ENCODE measurements at regions not wholly inside any gene's neighbourhood (a gene's known extent, or its start where the extent isn't known, plus 50 kb on each side); places are given as distances from the start of the nearest gene placed in this dataset.

DNA sequence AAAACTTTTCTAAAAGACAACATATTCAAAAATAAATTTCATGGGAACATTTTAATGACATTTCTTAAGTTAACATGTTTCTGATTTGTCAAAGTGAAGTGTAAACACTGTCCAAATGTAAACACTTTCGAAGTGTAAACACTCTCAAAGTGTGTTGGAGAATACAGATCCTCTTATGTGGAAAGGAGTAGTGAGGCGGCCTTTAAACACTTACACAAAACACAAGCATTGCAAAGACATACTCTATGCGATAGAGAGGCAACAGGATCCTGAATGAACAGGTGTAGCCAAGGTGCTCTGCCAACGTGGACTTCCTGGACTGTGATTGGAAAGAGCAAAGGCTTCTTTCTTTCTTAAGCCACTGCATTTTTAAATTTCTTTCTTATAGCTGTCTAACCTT lies 62.7 kb upstream of the PGM2 start:
- CTCF ChIA-PET: interaction anchor here (1.3 kb wide), 1 partner anchor 10 kb away, joined by 4 read pairs; no protein-coding TSS in a partner anchor
- POLR2A ChIA-PET: no interaction called here
- TF ChIP-seq, protein P1, sequence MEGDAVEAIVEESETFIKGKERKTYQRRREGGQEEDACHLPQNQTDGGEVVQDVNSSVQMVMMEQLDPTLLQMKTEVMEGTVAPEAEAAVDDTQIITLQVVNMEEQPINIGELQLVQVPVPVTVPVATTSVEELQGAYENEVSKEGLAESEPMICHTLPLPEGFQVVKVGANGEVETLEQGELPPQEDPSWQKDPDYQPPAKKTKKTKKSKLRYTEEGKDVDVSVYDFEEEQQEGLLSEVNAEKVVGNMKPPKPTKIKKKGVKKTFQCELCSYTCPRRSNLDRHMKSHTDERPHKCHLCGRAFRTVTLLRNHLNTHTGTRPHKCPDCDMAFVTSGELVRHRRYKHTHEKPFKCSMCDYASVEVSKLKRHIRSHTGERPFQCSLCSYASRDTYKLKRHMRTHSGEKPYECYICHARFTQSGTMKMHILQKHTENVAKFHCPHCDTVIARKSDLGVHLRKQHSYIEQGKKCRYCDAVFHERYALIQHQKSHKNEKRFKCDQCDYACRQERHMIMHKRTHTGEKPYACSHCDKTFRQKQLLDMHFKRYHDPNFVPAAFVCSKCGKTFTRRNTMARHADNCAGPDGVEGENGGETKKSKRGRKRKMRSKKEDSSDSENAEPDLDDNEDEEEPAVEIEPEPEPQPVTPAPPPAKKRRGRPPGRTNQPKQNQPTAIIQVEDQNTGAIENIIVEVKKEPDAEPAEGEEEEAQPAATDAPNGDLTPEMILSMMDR (IDR thresholded peaks at IDR 0.05; ENCODE audit: control extremely low read depth, extremely low read depth, low read depth, missing control alignments): no peak
- DNase-seq (ENCODE audit: extremely low spot score): no peak

DNA sequence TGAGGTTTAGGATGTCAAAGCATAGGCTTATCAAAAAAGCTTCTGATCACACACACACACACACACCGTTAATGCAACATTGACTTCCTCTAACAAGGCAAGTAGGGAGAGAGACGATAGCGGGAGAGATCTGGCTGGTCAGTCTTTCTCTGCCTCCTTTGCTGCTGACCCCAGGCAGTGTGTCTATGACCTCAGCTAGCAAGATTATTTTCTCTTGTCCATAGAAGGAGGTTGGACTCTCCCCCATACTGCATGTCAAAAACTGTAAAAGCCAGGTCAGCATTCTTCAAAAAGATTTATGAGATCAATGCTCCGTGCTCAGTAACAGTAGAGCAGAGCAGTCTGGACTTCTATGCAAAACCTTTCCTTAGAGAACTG lies 63.5 kb upstream of the PGM2 start:
- TF ChIP-seq, protein P1 (IDR thresholded peaks at IDR 0.05; ENCODE audit: control extremely low read depth, extremely low read depth, low read depth, missing control alignments): no peak
- POLR2A ChIA-PET: no interaction called here
- CTCF ChIA-PET: interaction anchor here (1.3 kb wide), 1 partner anchor 9 kb away, joined by 4 read pairs; no protein-coding TSS in a partner anchor
- no peak for DNase-seq (ENCODE audit: extremely low spot score)

DNA sequence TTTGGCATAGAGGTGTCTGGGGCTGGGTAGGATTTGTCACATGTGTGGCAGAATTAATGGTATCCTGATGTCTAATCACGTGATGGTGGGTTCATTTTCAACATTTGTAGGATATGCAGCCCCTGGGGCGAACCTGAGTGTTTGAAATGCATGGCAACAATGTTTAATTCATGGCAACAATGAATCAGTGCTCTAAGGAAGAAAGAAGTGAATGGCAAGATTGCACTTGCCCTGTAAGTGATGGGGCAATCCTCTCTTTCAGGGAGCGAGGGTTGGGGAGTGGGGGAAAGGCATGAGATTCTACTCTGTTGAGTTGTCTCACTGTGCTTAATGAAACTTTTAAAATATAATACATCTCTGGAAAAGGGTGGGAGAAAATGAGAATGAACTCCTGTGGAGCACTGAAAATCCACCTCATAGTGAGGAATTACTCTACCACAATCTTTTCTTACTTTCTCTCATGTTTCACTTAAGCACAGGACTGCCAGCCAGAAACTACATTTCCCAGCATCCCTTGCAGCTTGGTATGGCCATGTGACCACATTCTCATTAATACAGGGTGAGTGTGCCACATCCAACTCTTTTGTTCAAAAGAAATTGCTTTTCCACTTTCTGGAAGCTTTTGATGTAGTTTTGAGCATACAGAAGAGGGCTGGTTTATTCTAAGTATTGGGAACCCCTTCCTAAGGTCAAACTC lies 64.0 kb upstream of the PGM2 start:
- no peak for DNase-seq (ENCODE audit: extremely low spot score)
- TF ChIP-seq, protein P1 (IDR thresholded peaks at IDR 0.05; ENCODE audit: control extremely low read depth, extremely low read depth, low read depth, missing control alignments): no peak
- CTCF ChIA-PET: interaction anchor here (1.3 kb wide), 1 partner anchor 8 kb away, joined by 4 read pairs; no protein-coding TSS in a partner anchor
- POLR2A ChIA-PET: no interaction called here

DNA sequence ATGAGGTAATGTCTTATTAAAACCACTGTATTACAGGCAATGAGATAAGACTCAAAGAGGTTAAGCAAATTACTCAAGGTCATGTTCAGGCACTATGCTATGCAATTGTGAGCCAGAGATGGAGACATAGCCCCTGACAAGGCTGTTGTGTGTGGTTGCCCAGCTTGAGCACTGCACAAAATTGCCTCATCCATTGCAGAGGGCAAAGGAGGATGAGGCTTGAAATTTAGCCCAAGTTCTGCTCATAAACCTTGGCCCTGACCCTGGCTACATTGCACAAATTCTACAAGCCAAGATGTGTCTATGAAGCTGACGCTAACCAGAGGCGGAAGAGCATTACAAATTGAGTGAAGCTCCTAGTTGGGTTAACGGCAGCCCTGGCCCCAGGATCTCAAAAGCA lies 65.6 kb upstream of the PGM2 start:
- TF ChIP-seq, protein P1 (IDR thresholded peaks at IDR 0.05; ENCODE audit: control extremely low read depth, extremely low read depth, low read depth, missing control alignments): no peak
- DNase-seq (ENCODE audit: extremely low spot score): no peak
- CTCF ChIA-PET: interaction anchor here (1.0 to 1.1 kb wide), 3 partner anchors 9 to 270 kb away, joined by 3 read pairs; no protein-coding TSS in a partner anchor
- POLR2A ChIA-PET: no interaction called here

DNA sequence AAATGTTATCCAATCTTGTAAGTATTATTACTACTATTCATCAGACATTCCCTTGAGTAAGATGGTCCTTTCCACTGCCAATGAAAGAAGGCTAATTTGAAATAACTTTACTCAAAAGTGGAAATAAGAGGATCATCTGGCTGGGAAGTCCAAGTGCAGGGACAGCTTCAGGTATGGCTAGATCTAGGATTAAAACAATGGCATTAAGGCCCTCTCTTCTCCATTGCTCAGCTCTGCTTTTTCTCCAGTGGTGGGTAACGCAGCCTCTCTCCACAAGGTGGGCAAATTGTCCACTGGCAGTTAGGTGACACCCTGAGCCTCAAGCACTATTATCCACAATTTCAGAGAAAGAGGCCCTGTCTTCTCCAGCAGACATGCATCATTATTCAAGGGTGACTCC lies 66.7 kb upstream of the PGM2 start:
- ChIA-PET POLR2A (no interaction called here), CTCF (interaction anchor here (1.0 to 1.1 kb wide), 3 partner anchors 8 to 271 kb away, joined by 3 read pairs; no protein-coding TSS in a partner anchor)

DNA sequence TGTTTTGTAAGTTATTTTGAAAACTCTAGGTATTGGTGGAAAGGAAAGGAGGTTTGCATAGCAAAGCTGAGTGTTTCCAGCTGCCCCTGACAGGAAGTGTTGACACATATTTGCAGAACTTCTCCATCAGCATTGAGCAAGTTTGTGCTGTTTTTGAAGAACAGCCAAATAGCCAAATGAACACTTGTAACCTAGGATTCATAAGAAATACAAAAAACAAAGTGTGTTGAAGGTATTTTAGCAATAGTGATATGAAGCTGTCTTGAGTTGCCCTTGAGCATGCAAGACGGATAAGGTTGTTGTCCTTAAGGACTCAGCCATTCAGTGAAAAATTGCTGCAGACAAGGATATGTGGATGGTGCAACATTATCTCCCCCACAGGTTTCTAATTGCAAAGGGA lies 68.3 kb upstream of the PGM2 start:
- DNase-seq (ENCODE audit: extremely low spot score): no peak
- POLR2A ChIA-PET: no interaction called here
- TF ChIP-seq, protein P1 (IDR thresholded peaks at IDR 0.05; ENCODE audit: control extremely low read depth, extremely low read depth, low read depth, missing control alignments): no peak
- CTCF ChIA-PET: interaction anchor here (1.1 to 2.3 kb wide), 3 partner anchors 16 to 156 kb away, joined by 3 to 7 read pairs (median 3); no protein-coding TSS in a partner anchor

More for the DNA sequence above, 66.7 kb upstream of the PGM2 start:
- TF ChIP-seq, protein P1 (IDR thresholded peaks at IDR 0.05; ENCODE audit: control extremely low read depth, extremely low read depth, low read depth, missing control alignments): no peak
- DNase-seq (ENCODE audit: extremely low spot score): no peak
